GM12878 (cell line): ENCODE measurements at regions not wholly inside any gene's neighbourhood (a gene's known extent, or its start where the extent isn't known, plus 50 kb on each side); places are given as distances from the start of the nearest gene placed in this dataset.

Experiments used
- ATAC-seq: fragments of 200-7000 bp; cut with Tn5 transposase; 3 replicates; pipeline ENCODE4 v1.9.1; 2020; ENCODE audit warnings: mild to moderate bottlenecking, moderate library complexity
- BruUV-seq: library from RNA; stranded (reverse); fragments of 400-500 nt; replicated peaks from 2 replicates; lab custom pipeline; 2021; lab: Mats Ljungman, UMichigan
- CTCF ChIA-PET: fragments of 300-600 bp; sonication (Branson Sonifier 250); formaldehyde crosslinking; extraction: SDS; loops from one replicate; lab custom pipeline; 2021; ENCODE audit warnings: inconsistent platforms; lab: Yijun Ruan, JAX
- POLR2A ChIA-PET: fragments of 350-600 bp; formaldehyde crosslinking; extraction: SDS; loops from one replicate; lab custom pipeline; 2021; ENCODE audit warnings: inconsistent platforms; lab: Charles Lee
- RAD21 ChIA-PET: fragments of 300-600 bp; sonication (Branson Sonifier 250); formaldehyde crosslinking; loops from one replicate; lab custom pipeline; 2023; ENCODE audit warnings: antibody characterized with exemption; ENCODE audit not compliant: unreplicated experiment; lab: Charles Lee
- SMC1A ChIA-PET: fragments of 300-600 bp; sonication (Branson Sonifier 250); formaldehyde crosslinking; loops from one replicate; lab custom pipeline; 2023; ENCODE audit not compliant: unreplicated experiment, uncharacterized antibody; lab: Charles Lee
- DNase-seq: peaks from one replicate; pipeline ENCODE4 v3.0.0-alpha.2; 2011; ENCODE audit warnings: low read depth, low spot score
- FAIRE-seq: peaks from 3 replicates; lab custom pipeline; 2011; peaks lifted over from hg19 to GRCh38; lab: Jason Lieb, UNC
- H2AFZ ChIP-seq: 2 replicates; pipeline ENCODE4 v1.6.0; 2011; ENCODE audit warnings: low read depth, low read length, control low read depth; ENCODE audit not compliant: control insufficient read depth
- H3K27ac ChIP-seq: 2 replicates; pipeline ENCODE4 v1.5.1; 2011; ENCODE audit warnings: control low read depth; ENCODE audit not compliant: control insufficient read depth, insufficient read depth
- H3K27me3 ChIP-seq, 2 experiments: replicated peaks in 1 of 2; 2 replicates each; pipeline versions ENCODE4 v1.6.0 to v1.6.1; 2011; ENCODE audit warnings: low read length in 1 of 2; ENCODE audit not compliant: control insufficient read depth in 2 of 2, insufficient read depth in 2 of 2
- H3K36me3 ChIP-seq, 2 experiments: 2 replicates each; pipeline ENCODE4 v1.5.1; 2011; ENCODE audit warnings: low read length in 1 of 2; ENCODE audit not compliant: control insufficient read depth in 2 of 2, insufficient read depth in 2 of 2
- H3K4me1 ChIP-seq: 2 replicates; pipeline ENCODE4 v1.6.1; 2011; ENCODE audit warnings: mild to moderate bottlenecking, low read length, moderate library complexity, mixed read lengths; ENCODE audit not compliant: control insufficient read depth, insufficient read depth
- H3K4me2 ChIP-seq: 2 replicates; pipeline ENCODE4 v1.6.0; 2011; ENCODE audit warnings: control low read depth; ENCODE audit not compliant: control insufficient read depth, insufficient read depth
- H3K4me3 ChIP-seq: fragments of 200-600 bp; sonication (generic); 2 replicates; pipeline ENCODE4 v1.5.1; 2016
- H3K79me2 ChIP-seq: 2 replicates; pipeline ENCODE4 v1.6.0; 2011; ENCODE audit warnings: low read length; ENCODE audit not compliant: control insufficient read depth, insufficient read depth
- H3K9ac ChIP-seq: 2 replicates; pipeline ENCODE4 v1.8.0; 2011; ENCODE audit warnings: low read length, control low read depth, mixed read lengths; ENCODE audit not compliant: control insufficient read depth, insufficient read depth
- H3K9me3 ChIP-seq: replicated peaks from 3 replicates; pipeline ENCODE4 v1.5.1; 2011; ENCODE audit warnings: mild to moderate bottlenecking, low read length; ENCODE audit not compliant: control insufficient read depth, insufficient read depth
- H4K20me1 ChIP-seq: 2 replicates; pipeline ENCODE4 v1.6.0; 2011; ENCODE audit not compliant: control insufficient read depth, insufficient read depth
- ASH2L ChIP-seq: fragments of 300-600, 200-600 bp; sonication (generic); IDR thresholded peaks from 2 replicates; pipeline ENCODE4 v1.6.1; 2017; ENCODE audit warnings: low read depth, mild to moderate bottlenecking, borderline replicate concordance
- BCL3 ChIP-seq: IDR thresholded peaks from 2 replicates; pipeline ENCODE4 v1.6.1; 2011; ENCODE audit warnings: borderline replicate concordance, low read depth, mild to moderate bottlenecking, moderate library complexity, low read length; ENCODE audit not compliant: insufficient read depth, poor library complexity, severe bottlenecking
- DPF2 ChIP-seq: fragments of 450-650 bp; IDR thresholded peaks from 2 replicates; pipeline ENCODE4 v1.6.1; 2017; ENCODE audit warnings: mild to moderate bottlenecking
- EP300 ChIP-seq, 2 experiments: fragments of 150-350 bp in 1 of 2; IDR thresholded peaks; 2 replicates each; pipeline ENCODE4 v1.6.1; 2011 to 2012; ENCODE audit warnings: low read depth in 2 of 2, low read length in 2 of 2, borderline replicate concordance in 1 of 2, improper control_type of control experiment in 1 of 2, inconsistent platforms in 1 of 2; ENCODE audit not compliant: control insufficient read depth in 1 of 2
- FOXK2 ChIP-seq: fragments of 450-650 bp; IDR thresholded peaks from 2 replicates; pipeline ENCODE4 v1.6.1; 2017; ENCODE audit warnings: mild to moderate bottlenecking, moderate library complexity
- HDGF ChIP-seq: fragments of 450-650 bp; IDR thresholded peaks from 2 replicates; pipeline ENCODE4 v1.6.1; 2016; ENCODE audit warnings: antibody characterized with exemption
- JUND ChIP-seq: IDR thresholded peaks from 2 replicates; pipeline ENCODE4 v1.6.1; 2012; ENCODE audit warnings: low read depth, mild to moderate bottlenecking, low read length, improper control_type of control experiment, moderate library complexity
- KAT2A ChIP-seq: conservative IDR thresholded peaks from 2 replicates; pipeline ENCODE4 v1.6.1; 2011; ENCODE audit warnings: low read depth, low read length; ENCODE audit not compliant: control insufficient read depth
- KDM1A ChIP-seq: fragments of 200-600 bp; sonication (generic); IDR thresholded peaks from 2 replicates; pipeline ENCODE4 v1.6.1; 2016; ENCODE audit warnings: borderline replicate concordance
- KLF5 ChIP-seq: fragments of 450-650 bp; IDR thresholded peaks from 2 replicates; pipeline ENCODE4 v1.6.1; 2014; ENCODE audit warnings: mild to moderate bottlenecking; ENCODE audit not compliant: partially characterized antibody
- NKRF ChIP-seq: fragments of 450-650 bp; conservative IDR thresholded peaks from 2 replicates; pipeline ENCODE4 v1.6.1; 2017; ENCODE audit warnings: mild to moderate bottlenecking, moderate library complexity
- NRF1 ChIP-seq: conservative IDR thresholded peaks from 2 replicates; pipeline ENCODE4 v1.6.1; 2011; ENCODE audit warnings: mild to moderate bottlenecking, low read depth, low read length, improper control_type of control experiment
- SIN3A ChIP-seq: IDR thresholded peaks from 2 replicates; pipeline ENCODE4 v1.6.1; 2012; ENCODE audit warnings: low read depth, low read length, improper control_type of control experiment
- SRF ChIP-seq, 2 experiments: IDR thresholded peaks; 2 replicates each; pipeline ENCODE4 v1.6.1; 2011; ENCODE audit warnings: low read depth in 2 of 2, low read length in 2 of 2, mild to moderate bottlenecking in 1 of 2, moderate library complexity in 1 of 2
- SUPT20H ChIP-seq: IDR thresholded peaks from 2 replicates; pipeline ENCODE4 v1.6.1; 2011; ENCODE audit warnings: low read depth, mild to moderate bottlenecking, low read length, moderate library complexity, borderline replicate concordance; ENCODE audit not compliant: control insufficient read depth
- TCF3 ChIP-seq: IDR thresholded peaks from 2 replicates; pipeline ENCODE4 v1.6.1; 2012; ENCODE audit warnings: low read depth, mild to moderate bottlenecking, low read length, borderline replicate concordance; ENCODE audit not compliant: insufficient read depth
- YBX1 ChIP-seq: fragments of 450-650 bp; IDR thresholded peaks from 2 replicates; pipeline ENCODE4 v1.6.1; 2016; ENCODE audit warnings: antibody characterized with exemption
- ZNF687 ChIP-seq: fragments of 450-650 bp; IDR thresholded peaks from 2 replicates; pipeline ENCODE4 v1.6.1; 2017; ENCODE audit warnings: mild to moderate bottlenecking, moderate library complexity
- WGBS: methylation state at CpG from one replicate; pipeline ENCODE4 v1.1.6; 2016; ENCODE audit warnings: low lambda C conversion rate; ENCODE audit not compliant: insufficient replicate concordance, insufficient coverage; ENCODE audit errors: missing lambda C conversion rate; 5-methylcytosine and 5-hydroxymethylcytosine counted together
- in situ Hi-C: fragments of 300-500 bp; cut with MboI; formaldehyde crosslinking; loops from 9 replicates; pipeline ENCODE4 v1.14.3; 2018; ENCODE audit warnings: mixed read lengths
- intact Hi-C: fragments of 100-400 bp; cut with micrococcal nuclease; formaldehyde crosslinking; loops from one replicate; pipeline ENCODE4 v1.14.2; 2022; ENCODE audit not compliant: unreplicated experiment

GRCh38 chr6:168208854-168209253 is 110.7 kb downstream of the DACT2 start:
- H3K4me1 ChIP-seq, result no peaks in the 10 kb centered on the region
- H3K36me3 ChIP-seq, result no peaks in the 10 kb centered on the region
- H3K79me2 ChIP-seq, result no peaks in the 10 kb centered on the region
- ATAC-seq, result no peak
- H3K4me2 ChIP-seq, result no peak overlapping the region
- H3K9ac ChIP-seq, result no peak overlapping the region
- intact Hi-C loops (no loop called here), in situ Hi-C loops (no loop called here)
- H3K27me3 ChIP-seq, result no peaks in the 10 kb centered on the region
- no peak overlapping the region for H2AFZ ChIP-seq
- ChIA-PET CTCF (no interaction called here), RAD21 (no interaction called here), SMC1A (no interaction called here), POLR2A (no interaction called here)
- no peak for DNase-seq
- 30% methylated on average over 10 of the region's 10 CpGs for WGBS
- H3K9me3 ChIP-seq, result no peaks in the 10 kb centered on the region
- H4K20me1 ChIP-seq, result no peaks in the 10 kb centered on the region
- no peak overlapping the region for H3K27ac ChIP-seq
- BruUV-seq, result no TSS peak
- no peak for FAIRE-seq
- H3K4me3 ChIP-seq, result no peak overlapping the region
- TF ChIP-seq SRF (IDR thresholded peaks at IDR 0.05; ENCODE audit: low read depth in 2 of 2, low read length in 2 of 2) (no peak), DPF2 (no peak), ZNF687 (no peak), NRF1 (no peak), NKRF (no peak), HDGF (no peak), TCF3 (no peak), KDM1A (no peak), KLF5 (no peak), JUND (no peak), KAT2A (no peak), BCL3 (no peak), FOXK2 (no peak), ASH2L (no peak), YBX1 (no peak), EP300 (IDR thresholded peaks at IDR 0.05; ENCODE audit: borderline replicate concordance in 1 of 2, control insufficient read depth in 1 of 2, low read depth in 2 of 2, low read length in 2 of 2) (no peak), SIN3A (no peak), SUPT20H (no peak)
